Suppressor macrophage (primary cell): ENCODE measurements at regions not wholly inside any gene's neighbourhood (a gene's known extent, or its start where the extent isn't known, plus 50 kb on each side); places are given as distances from the start of the nearest gene placed in this dataset.
"Not testable (repeated sequence)": the region's sequence is repeated elsewhere in the genome, so short reads cannot be mapped to it uniquely, and the experiment has no call there.

ENCODE experiments used
- DNase-seq, 4 experiments: peaks; one replicate each; pipeline ENCODE4 v3.0.0-alpha.2; 2020 to 2022

GRCh38 chr15:92763459-92763858 lies 107.9 kb upstream of the FAM174B start:
- DNase-seq = peak; percentile 1 to 32 (median 12)

GRCh38 chr15:92768131-92768530 lies 112.6 kb upstream of the FAM174B start:
- not testable (repeated sequence) for DNase-seq

- DNase-seq = no peak
Observed at GRCh38 chr15:92770641-92771040, 115.1 kb upstream of the FAM174B start.

GRCh38 chr15:92772061-92772460 lies 116.5 kb upstream of the FAM174B start:
- DNase-seq = no peak

DNA sequence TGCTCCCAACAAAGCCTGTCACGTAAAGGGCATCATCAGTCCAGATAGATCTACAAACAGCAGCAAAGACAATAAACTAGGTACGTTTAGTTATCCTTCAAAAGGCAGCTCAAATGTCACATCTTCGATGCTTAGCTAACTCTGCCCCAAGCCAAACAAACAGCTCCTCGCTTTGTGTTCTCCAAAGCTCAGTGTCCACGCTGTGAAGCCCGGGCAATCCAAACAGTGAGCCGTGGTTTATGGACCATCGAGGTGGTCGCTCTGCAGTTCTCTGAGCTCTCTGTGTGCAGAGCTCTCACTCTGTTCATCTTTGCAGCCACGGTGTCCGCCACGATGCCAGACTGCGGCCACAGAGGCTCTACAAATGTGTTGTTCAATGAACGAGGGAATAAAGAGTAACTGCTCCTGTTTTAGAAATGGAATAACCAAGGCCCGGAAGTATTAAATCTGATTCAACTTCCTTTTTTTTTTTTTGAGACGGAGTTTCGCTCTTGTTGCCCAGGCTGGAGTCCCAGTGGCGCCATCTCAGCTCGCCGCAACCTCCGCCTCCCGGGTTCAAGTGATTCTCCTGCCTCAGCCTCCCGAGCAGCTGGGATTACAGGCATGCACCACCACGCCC lies 117.2 kb upstream of the FAM174B start:
- DNase-seq = peak in 1 of 4 experiments; percentile 2

GRCh38 chr15:92773340-92773739 lies 117.8 kb upstream of the FAM174B start:
- DNase-seq = no peak

DNA sequence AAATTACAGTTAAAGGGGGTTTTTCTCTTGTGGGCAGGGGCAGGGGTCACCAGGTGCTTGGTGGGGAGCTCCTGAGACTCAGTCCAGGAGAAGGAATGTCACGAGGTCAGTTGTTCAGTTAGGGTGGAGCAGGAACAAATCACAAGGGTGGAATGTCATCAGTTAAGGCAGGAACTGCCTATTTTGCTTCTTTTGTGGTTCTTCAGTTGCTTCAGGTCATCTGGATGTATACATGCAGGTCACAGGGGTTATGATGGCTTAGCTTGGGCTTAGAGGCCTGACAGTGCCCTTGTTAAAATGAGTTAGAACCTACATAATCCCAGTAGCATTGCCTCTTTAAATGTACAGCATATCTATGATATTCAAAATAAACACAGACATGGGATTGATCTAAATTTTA lies 120.2 kb upstream of the CHD2 start:
- no peak for DNase-seq

GRCh38 chr15:92780843-92781242 lies 119.3 kb upstream of the CHD2 start:
- no peak for DNase-seq

DNA sequence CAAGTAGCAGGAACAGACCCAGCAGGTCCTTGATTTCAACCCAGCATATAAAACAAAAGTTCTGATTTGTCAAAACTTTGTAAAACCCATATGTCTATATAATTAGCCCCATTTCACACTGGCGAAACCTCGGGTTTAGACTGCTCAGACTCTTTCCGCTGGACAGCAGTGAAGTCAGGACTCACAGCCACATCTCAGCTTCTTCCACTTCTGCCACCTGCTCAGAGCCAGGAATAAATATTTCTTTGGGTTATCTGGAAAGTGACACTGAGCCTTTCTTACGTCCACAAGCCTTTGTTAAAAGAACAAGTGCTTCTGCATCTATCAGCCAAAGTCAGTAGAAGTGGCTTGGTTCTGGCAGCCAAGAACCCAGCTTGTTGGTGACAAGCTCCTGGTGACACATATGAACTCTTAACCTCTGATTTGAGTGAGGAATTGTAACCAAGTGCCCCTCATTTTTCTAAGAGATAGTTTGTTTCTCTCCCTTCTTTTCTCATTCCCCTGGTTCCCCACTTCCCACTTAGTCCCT lies 118.1 kb upstream of the CHD2 start:
- no peak for DNase-seq

DNA sequence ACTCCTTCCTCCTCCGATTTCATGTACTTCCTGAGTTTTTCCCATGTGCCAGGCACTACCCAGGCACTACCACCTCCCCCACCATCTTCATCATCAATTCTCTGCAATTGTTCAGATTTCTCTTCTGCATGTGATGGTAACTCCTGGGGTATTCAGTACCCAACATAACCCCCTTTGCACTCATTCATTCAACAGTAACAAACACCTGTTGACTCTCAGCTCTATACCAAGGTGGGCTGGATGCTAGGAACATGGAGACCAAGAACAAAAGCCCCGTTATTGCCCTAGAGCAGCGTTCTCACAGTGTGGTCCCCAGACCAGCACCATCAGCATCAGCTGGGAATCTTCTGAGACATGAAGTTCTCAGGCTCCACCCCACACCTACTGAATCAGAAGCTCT lies 113.0 kb upstream of the CHD2 start:
- DNase-seq = no peak

GRCh38 chr15:92788196-92788595 lies 111.9 kb upstream of the CHD2 start:
- peak in 2 of 4 experiments; percentile 12 to 17 for DNase-seq

GRCh38 chr15:92788793-92789192 lies 111.3 kb upstream of the CHD2 start:
- not testable (repeated sequence) for DNase-seq

DNA sequence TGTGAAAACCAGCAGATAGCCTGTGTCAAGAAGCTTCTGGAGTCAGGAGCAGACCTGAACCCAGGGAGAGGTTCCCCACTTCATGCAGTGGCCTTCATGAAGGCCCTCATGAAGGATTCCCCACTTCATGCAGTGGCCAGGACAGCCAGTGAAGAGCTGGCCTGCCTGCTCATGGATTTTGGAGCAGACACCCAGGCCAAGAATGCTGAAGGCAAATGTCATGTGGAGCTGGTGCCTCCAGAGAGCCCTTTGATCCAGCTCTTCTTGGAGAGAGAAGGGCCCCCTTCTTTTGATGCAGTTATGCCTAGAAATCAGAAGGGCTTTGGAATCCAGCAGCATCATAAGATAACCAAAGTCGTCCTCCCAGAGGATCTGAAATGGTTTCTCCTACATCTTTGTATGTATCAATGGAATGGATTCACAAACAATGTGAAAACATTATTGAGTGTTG lies 103.9 kb upstream of the CHD2 start:
- DNase-seq = no peak

- peak; percentile 66 to 95 (median 89) for DNase-seq
Observed at GRCh38 chr15:92797168-92798052, 102.7 kb upstream of the CHD2 start.

DNA sequence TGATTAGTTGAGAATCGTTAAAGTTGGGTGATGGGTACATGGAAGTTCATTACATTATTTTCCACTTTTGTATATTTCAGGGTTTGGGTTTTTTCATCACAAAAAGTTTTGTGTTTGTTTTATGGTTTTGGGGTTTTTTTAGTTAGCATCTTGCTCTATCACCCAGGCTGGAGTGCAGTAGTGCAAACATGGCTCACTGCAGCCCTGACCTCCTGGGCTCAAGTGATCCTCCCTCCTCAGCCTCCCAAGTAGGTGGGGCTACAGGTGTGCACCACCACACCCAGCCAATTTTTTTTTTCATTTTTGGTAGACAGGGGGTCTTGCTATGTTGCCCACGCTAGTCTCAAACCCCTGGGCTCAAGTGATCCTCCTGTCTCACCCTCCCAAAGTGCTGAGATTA lies 100.1 kb upstream of the CHD2 start:
- no peak for DNase-seq

GRCh38 chr15:92800416-92801055 lies 99.6 kb upstream of the CHD2 start:
- DNase-seq = not testable (repeated sequence)

- DNase-seq = not testable (repeated sequence)
Observed at GRCh38 chr15:92801056-92801773, 98.9 kb upstream of the CHD2 start.

DNA sequence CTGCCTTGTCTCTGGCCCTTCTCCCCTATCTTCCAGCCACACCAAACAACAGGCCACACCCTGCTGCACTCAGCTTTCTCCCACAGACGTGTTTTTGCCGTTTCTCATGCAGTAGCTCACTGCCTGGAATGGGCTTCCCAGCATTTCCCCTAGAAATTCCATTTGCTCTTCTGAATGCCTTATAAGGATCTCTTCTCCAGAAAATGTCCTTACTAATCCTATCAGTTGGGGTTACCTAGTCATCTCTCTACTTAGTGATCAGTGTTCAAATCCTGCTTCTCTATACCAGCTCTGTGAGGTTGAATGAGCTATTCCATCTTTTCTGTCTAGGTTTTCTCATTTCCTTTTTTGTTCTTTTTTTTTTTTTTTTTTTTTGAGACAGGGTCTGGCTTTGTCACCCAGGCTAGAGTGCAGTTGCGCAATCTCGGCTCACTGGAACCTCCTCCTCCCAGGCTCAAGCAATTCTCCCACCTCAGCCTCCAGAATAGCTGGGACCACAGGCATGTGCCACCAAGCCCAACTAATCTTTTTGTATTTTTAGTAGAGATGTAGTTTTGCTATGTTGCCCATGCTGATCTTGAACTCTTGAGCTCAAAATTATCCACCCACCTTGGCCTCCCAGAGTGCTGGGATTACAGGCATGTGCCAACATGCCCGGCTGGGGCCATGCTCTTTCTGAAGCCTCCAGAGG lies 98.2 kb upstream of the CHD2 start:
- peak in 3 of 4 experiments; percentile 60 to 69 (median 67) for DNase-seq

DNA sequence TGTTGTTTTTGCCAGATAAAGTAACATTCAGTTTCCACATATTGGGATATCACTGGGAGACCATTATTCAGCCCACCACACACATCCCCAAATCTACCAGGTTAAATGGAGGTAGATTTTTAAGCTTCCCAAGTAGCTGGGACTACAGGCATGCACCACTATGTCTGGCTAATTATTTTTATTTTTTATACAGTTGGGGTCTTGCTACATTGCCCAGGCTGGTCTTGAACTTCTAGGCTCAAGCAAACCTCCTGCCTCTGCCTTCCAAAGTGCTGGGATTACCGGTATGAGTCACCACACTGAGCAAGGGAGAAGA lies 96.6 kb upstream of the CHD2 start:
- no peak for DNase-seq

DNA sequence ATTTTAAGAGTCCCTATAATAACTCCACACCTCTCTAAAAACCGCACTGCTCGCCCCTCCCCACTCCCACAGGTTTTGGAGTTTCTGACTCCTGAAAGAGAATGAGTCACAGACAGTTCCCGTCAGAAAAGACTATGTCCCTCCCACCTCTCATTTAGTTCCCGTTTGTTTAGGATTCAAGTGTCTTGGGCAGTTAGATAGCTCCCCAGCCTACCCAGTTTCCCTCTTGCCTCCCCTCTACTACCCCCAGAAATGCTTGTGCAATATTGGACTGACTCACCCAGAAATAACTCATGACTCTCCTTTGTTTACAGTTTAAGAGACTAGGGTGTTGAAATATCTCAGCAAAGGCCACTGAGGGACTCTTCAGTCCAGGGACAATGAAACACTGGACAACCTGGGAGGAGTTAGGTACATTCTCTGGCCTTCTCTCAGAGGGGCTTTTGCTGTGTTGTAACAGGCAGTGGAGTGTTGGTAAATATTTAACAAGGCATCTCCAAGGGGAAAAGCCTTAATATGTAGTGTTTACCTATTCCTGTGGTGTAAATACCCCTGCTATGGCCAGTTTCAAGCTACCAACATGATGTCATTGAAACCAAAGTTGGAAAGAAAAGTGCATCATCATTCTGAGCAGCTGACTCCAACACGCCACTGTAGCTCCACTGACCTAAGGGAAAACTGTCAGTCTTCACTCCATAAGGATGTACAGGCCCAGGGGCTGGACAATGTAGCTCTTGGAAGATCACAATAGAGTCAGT lies 96.1 kb upstream of the CHD2 start:
- DNase-seq = peak; percentile 93 to 99 (median 96)

DNA sequence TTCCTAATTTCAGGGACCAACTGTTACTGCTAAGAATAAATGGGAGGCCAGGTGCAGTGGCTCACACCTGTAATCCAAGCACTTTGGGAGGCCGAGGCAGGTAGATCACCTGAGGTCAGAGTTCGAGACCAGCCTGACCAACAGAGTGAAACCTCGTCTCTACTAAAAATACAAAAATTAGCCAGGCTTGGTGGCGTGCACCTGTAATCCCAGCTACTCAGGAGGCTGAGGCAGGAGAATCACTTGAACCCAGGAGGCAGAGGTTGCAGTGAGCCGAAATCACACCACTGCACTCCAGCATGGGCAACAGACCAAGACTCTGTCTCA lies 95.6 kb upstream of the CHD2 start:
- not testable (repeated sequence) for DNase-seq
